ENCODE measurements at regions not wholly inside any gene's neighbourhood (a gene's known extent, or its start where the extent isn't known, plus 50 kb on each side); places are given as distances from the start of the nearest gene placed in this dataset.

- Histone ChIP-seq H3K4me3 (ENCODE audit: control extremely low read depth in 1 of 5, extremely low read depth in 1 of 5, insufficient read depth in 1 of 5, low read depth in 2 of 5, low read length in 4 of 5) (no peak overlapping the region), H4K20me1 (ENCODE audit: control insufficient read depth, insufficient read depth, low read length, poor library complexity, severe bottlenecking) (no peaks in the 10 kb centered on the region), H3K79me2 (ENCODE audit: control insufficient read depth, insufficient read depth, low read length) (no peaks in the 10 kb centered on the region), H3K36me3 (replicated peaks in 1 of 2; ENCODE audit: control extremely low read depth in 1 of 2, control insufficient read depth in 1 of 2, extremely low read depth in 1 of 2, insufficient read depth in 2 of 2, low read length in 1 of 2) (no peaks in the 10 kb centered on the region), H3K9me3 (ENCODE audit: control extremely low read depth in 1 of 3, control insufficient read depth in 2 of 3, insufficient read depth in 1 of 3, low read length in 2 of 3) (no peaks in the 10 kb centered on the region), H3K27ac (ENCODE audit: low read length in 2 of 2) (no peak overlapping the region), H3K4me2 (replicated peaks; ENCODE audit: low read depth, low read length, poor library complexity, severe bottlenecking) (no peak overlapping the region), H3K9ac (ENCODE audit: low read length) (no peak overlapping the region), H3K4me1 (ENCODE audit: control insufficient read depth in 2 of 2, insufficient read depth in 2 of 2, low read length in 2 of 2) (no peaks in the 10 kb centered on the region), H2AFZ (ENCODE audit: insufficient read depth, low read depth, low read length, poor library complexity, severe bottlenecking) (no peak overlapping the region), H3K27me3 (replicated peaks in 1 of 4; ENCODE audit: control extremely low read depth in 1 of 4, control insufficient read depth in 3 of 4, insufficient read depth in 4 of 4, low read length in 3 of 4) (no peaks in the 10 kb centered on the region)
- H3K27ac Mint-ChIP-seq = no peak overlapping the region
- H3K27me3 Mint-ChIP-seq = peaks cover 8% of the 10 kb centered on the region
- H3K4me1 Mint-ChIP-seq = no peaks in the 10 kb centered on the region
- 73% methylated on average over 3 of the region's 4 CpGs for WGBS (ENCODE audit: insufficient coverage)
- intact Hi-C loops (cut with micrococcal nuclease) = no loop called here
- POLR2A ChIA-PET = no interaction called here
- no peak overlapping the region for H3K4me3 Mint-ChIP-seq
- no peak for ATAC-seq (ENCODE audit: low read depth)
- no peak for TF ChIP-seq EZH2 (IDR thresholded peaks at IDR 0.05; ENCODE audit: borderline replicate concordance, insufficient read depth, low read depth, low read length, poor library complexity, severe bottlenecking)
- no peak for TF ChIP-seq CTCF (IDR thresholded peaks at IDR 0.05)
- peaks cover 2% of the 10 kb centered on the region for H3K9me3 Mint-ChIP-seq (ENCODE audit: insufficient read depth)
- no peak for DNase-seq
- CTCF ChIA-PET = interaction anchor here (1.4 to 2.8 kb wide), 2 partner anchors 15 to 218 kb away, joined by 5 to 10 read pairs; partner anchors contain the start of gene TNFRSF21
Observed at GRCh38 chr6:47091886-47092668, 49.9 kb upstream of the ADGRF1 start.

All from B cell (primary cell).